GM12874 (cell line): ENCODE measurements at regions not wholly inside any gene's neighbourhood (a gene's known extent, or its start where the extent isn't known, plus 50 kb on each side); places are given as distances from the start of the nearest gene placed in this dataset.

ENCODE experiments used
- CTCF ChIP-seq: IDR thresholded peaks from 2 replicates; pipeline ENCODE4 v1.5.1; 2011; ENCODE audit warnings: low read depth, mild to moderate bottlenecking, control low read depth, low read length, moderate library complexity; ENCODE audit not compliant: insufficient read depth

- TF ChIP-seq CTCF = no peak
These were observed 708.2 kb downstream of the BRINP3 start for GRCh38 chr1:189769448-189769847.

GRCh38 chr1:189774721-189775287, 702.9 kb downstream of the BRINP3 start:
- TF ChIP-seq CTCF = no peak

- TF ChIP-seq CTCF = no peak
These were observed 702.3 kb downstream of the BRINP3 start for GRCh38 chr1:189775343-189775742.

- TF ChIP-seq CTCF = no peak
These were observed 698.6 kb downstream of the BRINP3 start for GRCh38 chr1:189779034-189779433.

- no peak for TF ChIP-seq CTCF
These were observed 695.4 kb downstream of the BRINP3 start for GRCh38 chr1:189782295-189782694.

- TF ChIP-seq CTCF = no peak
These were observed 694.2 kb downstream of the BRINP3 start for GRCh38 chr1:189783456-189783855.

GRCh38 chr1:189786761-189787160, 690.9 kb downstream of the BRINP3 start:
- no peak for TF ChIP-seq CTCF

- TF ChIP-seq CTCF = no peak
These were observed 690.5 kb downstream of the BRINP3 start for GRCh38 chr1:189787201-189787600.
